Activated CD4-positive, alpha-beta T cell treated with anti-CD3 and anti-CD28 coated beads, Interleukin-10, Interleukin-2, amounts not matched to agents 100 ng/mL and 50 ng/mL, durations not matched to agents 16 hours and 8 hours (primary cell): ENCODE measurements at regions not wholly inside any gene's neighbourhood (a gene's known extent, or its start where the extent isn't known, plus 50 kb on each side); places are given as distances from the start of the nearest gene placed in this dataset.
"Not testable (repeated sequence)": the region's sequence is repeated elsewhere in the genome, so short reads cannot be mapped to it uniquely, and the experiment has no call there.

ENCODE experiments used
- DNase-seq: peaks from one replicate; pipeline ENCODE4 v3.0.0-alpha.2; 2020

DNA sequence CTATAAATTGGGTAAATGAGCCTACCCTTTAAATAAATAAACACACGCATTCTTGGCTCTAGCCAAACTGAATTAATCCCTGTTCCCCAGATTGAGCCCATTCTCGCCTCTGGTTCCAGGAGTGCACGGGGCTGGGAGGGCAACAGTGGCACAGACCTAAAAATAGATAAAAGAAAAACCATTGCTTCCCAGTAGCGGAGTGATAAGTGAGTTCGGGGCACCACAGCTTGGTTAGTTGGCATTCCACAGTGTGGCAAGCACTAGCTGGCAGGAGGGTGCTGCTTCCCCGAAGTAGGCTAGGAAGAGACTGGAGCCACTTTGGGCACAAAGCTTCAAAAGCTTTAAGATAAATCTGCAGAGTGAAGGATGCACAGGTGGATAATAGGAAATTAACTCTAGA lies 322.2 kb upstream of the SGCD start:
- no peak for DNase-seq

DNA sequence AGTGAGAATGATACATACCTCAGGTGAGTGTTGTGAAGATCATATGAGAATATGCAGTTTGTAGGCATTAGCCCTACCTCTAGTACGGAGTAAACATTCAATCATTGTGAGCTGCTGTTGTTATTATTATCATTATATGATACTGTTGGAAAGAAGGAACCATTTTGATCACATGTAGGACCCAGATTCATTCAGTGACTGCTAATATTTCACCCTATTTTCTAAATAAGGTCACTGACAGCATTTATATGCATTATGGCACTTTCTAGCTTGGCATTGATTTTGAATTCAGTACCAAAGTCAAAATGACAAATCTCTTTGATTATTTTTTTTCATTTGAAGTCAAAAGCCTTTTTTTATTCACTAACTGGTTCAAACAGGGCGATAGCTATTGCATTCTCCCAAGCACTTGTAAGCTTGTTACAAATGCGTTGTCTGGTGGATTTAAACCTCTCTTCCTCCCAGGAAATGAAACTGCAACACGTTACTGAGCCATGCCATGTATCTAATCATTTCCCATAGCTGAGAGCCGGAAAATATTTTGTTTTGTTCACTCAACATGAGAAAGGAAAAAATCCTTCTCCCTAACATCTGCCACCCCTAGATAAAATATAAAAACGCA lies 320.8 kb upstream of the SGCD start:
- no peak for DNase-seq

DNA sequence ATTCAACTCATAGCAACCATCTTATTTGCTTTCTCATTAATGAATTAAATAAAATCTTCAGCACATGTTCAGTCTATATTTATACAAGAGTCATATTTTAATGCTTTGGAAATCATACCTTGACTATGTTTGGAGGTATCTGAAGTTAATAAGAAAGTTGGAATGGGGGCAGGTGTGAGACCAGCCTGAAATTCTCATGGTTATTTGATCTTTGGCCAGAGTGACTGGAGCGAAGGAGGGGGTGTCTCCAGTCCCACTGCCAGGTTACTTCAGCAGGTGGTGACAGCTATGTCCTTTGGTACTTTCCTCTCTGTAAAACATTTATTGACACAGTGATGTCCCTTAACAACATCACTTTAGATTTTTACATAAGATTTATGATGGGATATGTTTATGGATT lies 318.1 kb upstream of the SGCD start:
- no peak for DNase-seq

DNA sequence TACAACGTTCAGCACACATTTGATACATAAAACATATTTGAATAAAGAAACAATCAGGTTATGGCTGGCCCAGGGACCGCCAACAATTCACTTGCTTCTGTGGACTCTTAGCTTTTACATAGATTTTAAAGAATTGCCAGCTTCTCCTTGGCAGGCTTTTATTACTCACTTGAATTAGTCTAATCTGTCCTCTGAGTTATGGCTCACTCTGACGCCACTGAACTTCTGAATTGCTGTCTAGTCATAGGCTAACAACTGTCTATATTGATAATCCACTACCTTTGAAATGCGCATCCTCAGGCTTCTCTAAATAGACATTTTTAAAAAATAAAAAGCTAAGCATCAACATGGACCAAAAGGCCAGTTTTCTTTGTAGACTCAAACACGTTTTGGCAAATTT lies 317.4 kb upstream of the SGCD start:
- no peak for DNase-seq

DNA sequence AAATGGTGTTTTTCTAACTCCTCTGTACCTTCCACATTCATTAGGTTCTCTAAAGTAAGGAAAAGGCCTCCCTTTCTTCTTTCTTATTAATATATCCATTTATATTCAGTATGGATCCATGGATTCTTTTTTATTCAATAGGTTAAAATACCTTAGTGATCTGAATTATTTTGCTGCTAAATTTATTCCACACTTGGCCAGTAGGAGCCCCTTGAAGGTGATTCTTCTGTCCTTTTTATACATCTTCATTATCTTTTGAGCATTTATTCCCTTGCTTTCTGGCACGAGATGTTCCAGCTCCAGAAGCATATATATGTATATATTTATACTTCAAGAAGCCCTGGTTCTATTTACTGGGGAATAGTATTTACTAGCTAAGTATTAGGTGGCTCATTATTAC lies 311.8 kb upstream of the SGCD start:
- DNase-seq: no peak

DNA sequence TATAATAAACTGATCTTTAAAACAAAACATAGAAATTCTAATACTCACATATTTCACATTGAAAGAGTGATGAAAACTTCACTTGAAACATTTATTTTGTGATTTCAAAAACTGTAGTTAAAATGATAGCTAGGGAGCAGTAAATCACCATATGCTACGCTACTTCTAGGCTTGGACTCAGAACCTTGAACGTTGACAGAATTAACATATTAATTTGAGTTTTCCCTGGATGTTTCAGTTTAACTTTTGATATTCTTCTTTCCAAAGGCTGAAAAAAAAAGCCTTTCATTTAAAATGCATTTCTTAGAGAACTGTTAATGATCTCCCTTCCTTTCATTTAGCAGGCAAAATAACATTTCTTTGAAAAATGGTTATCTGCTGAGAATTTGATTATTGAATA lies 307.8 kb upstream of the SGCD start:
- no peak for DNase-seq

DNA sequence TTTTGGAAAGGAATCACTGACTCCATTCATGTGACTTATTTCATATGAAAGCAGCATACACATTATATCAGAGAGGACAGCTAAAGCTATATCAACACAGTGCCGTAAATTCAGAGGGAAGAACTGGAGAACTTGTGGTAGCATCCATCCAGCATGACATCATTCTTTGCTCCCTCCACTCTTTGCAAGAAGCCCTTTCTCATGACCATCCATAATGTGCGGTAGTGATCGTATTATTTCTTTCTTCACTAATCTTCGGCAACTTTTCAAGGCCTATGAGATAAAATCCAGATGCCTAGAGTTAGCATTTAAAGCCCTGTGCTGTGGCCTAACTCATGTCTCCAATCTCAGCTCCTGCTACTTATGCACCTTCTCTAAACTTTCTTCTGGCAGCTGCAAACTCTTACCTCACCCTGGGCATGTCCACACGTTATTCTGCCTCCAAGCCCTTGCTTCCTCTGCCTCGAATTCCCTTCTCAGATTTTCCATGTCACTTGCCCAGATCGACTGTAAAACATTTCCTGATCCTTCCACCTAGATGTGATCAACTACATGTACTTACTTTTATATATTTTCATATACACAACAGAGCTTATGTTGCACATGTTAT lies 307.3 kb upstream of the SGCD start:
- DNase-seq: no peak

DNA sequence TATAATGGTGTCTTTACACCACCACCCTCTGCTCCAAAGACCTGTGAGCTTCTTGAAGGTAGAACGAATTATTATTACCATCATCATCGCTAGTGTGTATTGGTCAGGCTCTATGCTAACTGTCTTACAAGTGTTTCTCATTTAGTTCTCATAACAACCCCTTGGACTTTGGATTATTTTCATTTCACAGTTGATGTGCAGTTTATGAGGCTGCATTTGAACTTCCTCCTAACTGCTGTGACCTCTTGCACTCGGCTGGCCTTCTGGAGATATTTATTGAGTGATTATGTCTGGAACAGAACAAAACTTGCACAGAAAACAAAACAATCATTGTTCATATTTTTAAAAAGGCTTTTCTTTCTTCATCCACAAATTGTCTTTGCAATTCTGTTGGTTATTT lies 306.3 kb upstream of the SGCD start:
- no peak for DNase-seq

DNA sequence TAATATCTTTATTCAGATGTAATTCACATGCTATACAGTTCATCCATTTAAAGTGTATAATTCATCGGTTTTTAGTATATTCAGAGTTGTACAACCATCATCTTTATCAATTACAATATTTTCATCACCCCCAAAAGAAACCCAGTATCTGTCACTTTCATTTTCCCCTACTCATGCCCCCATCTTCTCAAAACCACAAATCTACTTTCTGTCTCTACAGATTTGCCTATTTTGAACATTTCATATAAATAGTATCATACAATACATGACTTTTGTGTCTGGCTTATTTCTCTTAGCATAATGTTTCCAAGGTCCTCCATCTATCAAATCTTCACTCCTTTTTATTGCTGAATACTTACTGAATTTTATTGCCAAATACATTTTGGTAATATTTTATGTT lies 305.1 kb upstream of the SGCD start:
- no peak for DNase-seq

DNA sequence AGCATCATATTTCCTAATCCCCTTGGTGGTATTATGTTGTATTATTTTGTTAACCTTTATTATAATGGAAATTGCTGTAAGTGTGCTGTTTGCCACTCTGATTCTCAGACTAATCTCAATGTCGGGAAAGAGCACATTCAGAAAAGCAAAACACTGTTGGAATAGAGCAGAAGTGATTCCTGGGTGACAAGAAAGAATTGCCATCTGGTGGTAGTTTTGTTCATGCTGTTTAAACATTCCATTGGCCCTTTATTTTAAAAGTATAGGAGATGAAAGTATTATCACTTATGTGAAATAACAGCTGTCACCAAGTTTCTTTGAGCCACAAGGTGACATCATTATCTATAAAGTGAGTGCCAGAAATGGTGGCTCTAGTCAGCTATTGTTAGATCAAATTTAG lies 301.3 kb upstream of the SGCD start:
- DNase-seq: no peak

DNA sequence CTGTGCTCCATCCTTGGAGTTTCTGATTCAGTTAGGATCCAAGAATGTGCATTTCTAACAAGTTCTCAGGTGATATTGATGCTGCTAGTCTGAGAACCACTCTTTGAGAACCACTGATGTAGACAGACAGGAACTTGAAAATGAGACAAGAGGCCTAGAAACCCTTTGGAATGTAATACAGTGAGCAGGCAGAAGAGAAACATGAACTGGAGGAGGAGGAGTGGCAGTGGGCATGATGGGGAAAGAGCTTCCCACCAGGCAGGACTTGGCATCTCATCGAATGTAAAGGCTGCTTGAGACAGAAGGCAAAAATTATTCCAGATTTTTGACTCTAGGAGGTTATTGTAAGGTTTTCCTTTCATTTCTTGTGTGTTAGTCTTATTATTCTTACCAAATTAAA lies 295.8 kb upstream of the SGCD start:
- no peak for DNase-seq

DNA sequence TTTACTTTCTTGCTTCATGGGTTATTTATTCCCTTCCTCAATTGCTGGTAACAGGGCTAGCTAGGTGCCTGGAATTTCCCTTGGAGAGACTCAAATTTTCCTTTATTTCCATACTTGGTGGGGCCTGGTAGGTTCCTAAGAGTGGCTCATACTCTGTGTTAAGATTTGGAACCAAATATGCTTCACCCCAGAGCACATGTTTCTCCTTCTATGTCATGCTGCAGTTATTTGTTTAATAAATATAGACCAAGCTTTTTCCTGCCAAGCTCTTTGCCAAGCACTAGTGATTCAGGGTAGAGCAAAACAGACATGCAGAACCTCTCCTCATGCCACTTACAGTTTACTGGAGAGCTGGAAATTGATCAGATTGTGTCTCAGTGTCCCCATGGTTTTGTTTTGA lies 290.3 kb upstream of the SGCD start:
- DNase-seq: no peak

DNA sequence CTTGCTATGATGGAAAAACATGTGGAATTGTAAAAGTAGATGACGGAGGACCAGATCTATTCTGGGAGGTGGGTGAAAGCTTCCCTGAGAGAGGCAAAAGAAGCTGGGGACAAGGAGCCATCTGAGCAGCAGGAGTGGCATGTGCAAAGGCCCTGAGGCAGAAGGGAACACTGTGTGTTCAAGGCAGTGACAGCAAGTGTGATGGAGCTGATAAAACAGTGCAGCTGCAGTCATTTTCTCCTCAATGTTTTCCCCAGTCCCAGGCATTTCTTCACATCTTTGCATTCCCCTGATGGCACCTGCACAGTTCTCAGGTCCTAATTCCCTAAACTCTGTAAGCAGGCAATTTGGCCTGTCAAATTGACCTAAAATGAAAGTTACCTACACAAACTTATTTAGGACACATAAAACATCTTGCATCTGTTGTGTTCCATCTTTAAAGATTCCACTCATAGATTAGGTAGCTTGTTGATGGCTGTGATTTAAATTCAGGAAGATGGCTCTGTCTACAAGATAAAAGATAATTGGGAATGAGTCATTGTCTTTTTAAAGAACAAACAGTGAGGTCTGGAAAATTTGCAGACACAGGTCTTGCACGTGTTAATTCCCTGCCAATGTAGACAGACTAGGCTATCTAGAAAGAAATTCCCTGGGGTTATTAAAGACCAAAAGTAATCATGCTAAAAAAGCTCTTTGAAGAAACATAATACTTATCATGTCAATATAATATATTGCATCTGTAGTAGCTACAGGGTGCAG lies 289.6 kb upstream of the SGCD start:
- no peak for DNase-seq

DNA sequence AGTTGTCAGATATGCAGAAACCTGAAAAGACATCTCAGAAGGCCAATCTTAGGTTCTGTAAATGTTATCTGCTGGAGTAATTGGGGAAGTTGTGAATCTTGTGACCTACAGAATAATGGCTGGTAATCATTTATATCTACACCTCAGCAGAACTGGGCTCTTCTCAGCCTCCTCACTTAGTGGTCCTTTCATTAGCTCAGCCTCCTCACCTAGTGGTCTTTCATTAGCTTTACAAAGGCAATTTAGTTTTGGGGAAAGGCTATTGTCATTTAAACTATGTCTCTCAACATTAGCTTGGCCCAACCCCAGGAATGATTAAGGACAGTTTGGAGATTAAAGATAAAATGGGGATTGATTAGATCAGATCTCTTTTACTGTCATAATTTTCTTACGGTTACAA lies 284.2 kb upstream of the SGCD start:
- no peak for DNase-seq

DNA sequence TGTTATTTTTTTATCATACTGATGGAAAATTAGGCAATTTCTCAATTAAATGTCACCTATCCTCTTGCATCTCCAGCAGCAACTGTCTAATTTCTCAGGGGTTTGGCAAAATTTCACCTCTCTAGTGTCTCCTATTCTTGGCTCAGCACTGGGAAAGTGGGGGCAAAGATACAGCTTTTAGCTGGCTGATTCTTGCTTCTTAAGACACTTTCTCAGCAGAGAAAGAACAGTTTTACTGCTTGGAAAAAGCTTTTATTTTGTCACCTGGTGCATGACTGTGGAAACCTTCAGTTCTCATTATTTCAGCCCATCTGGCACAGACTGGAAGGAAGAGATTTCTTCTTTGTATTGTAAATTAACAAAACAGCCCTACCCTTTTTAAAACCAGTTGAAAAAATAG lies 283.6 kb upstream of the SGCD start:
- DNase-seq: no peak

DNA sequence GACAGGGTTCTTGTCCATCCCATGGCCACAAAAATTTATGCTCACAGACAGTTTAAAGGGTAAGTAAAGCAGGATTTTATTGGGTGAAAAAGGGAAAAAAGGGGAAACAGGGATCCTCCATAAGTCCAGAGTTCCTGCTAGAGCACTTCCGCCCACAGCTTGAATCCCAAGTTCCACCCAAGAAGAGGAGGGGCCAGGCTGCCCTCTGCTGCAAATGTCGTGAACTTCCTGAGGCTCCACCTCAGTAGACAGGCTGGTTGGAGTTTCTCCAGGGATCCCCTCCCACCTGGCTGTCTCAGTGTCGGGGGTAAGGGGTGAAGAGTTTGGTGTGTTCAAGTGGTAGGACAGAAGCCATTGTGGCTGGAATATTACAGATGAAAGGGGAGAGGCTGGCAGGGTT lies 275.0 kb upstream of the SGCD start:
- DNase-seq: no peak

DNA sequence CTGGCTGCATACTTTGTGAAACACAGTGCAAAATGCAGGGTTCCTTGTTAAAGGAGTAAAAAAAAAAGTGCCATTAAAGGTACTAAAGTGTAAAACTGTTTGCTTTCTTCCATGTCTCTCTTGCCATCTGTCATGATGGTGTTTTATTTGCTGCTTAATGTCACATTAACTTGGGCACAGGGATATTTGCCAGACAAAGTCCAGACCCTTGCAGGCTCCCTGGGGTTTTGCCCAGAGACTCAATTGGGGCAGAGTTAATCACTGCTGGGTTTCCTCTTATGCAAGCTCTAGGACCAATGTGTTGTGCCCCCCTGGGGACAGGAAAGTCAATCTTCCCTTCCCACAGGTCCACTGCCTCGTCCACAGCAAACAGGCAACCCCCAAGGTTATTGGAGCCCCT lies 274.3 kb upstream of the SGCD start:
- no peak for DNase-seq

DNA sequence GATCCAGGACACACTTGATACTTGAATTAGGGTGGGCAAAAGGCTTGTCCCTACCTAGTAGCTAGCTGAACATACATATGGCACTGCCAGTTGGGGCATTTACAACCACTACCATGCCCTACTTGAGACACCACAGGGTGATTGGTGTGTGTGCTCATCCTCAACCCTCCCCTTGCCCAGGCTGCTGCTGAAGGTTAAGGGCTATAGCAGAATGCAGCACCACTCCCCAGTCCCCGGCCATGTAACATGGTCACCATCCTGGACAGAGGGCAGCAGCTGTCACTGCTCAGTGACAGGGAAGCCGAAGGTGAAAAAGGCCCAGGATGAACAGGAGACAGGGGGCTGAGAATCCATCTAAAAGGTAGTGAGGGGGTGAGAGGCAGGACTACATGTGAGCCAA lies 273.9 kb upstream of the SGCD start:
- DNase-seq: no peak

DNA sequence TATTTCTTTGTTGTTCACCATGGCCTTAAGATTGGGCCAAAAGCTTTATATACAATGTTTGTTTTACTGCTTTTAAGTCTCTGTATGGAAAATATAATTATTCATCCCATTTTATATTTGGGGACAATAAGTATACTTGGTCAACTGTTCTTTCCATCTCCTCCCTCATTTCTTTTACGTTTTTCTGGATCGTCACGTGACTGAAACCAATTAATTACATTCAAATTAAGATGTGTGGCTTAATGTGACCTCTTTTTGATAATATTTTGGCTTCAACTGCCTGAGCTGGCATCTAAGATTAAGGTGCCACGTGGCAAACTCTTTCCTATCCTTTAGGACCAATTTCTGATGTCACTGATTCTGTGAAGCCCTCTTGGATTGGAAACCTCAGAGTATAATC lies 250.1 kb upstream of the SGCD start:
- DNase-seq: no peak

DNA sequence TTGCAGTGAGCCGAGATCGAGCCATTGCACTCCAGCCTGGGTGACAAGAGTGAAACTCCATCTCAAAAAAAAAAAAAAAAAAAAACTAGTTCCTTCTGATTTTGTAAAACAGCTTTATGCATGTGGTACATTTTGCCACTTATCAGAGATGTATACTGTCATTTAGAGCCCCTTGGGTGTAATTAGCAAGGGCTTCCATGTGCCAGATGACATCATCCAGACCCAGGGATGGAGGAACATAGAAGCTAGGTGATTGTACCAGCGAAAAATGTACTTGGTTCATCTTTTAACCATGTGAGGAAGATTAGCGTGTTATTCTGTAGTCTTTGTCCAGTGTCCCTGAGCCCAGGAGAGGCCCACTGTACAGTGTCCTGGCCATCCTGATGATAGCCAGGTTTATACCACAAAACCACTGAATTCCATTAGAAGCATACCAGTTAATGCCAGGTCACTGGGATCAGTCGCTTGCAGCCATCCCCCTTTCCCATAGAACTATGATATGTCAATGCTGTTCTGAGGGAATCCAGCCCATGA lies 239.3 kb upstream of the SGCD start:
- DNase-seq: no peak

DNA sequence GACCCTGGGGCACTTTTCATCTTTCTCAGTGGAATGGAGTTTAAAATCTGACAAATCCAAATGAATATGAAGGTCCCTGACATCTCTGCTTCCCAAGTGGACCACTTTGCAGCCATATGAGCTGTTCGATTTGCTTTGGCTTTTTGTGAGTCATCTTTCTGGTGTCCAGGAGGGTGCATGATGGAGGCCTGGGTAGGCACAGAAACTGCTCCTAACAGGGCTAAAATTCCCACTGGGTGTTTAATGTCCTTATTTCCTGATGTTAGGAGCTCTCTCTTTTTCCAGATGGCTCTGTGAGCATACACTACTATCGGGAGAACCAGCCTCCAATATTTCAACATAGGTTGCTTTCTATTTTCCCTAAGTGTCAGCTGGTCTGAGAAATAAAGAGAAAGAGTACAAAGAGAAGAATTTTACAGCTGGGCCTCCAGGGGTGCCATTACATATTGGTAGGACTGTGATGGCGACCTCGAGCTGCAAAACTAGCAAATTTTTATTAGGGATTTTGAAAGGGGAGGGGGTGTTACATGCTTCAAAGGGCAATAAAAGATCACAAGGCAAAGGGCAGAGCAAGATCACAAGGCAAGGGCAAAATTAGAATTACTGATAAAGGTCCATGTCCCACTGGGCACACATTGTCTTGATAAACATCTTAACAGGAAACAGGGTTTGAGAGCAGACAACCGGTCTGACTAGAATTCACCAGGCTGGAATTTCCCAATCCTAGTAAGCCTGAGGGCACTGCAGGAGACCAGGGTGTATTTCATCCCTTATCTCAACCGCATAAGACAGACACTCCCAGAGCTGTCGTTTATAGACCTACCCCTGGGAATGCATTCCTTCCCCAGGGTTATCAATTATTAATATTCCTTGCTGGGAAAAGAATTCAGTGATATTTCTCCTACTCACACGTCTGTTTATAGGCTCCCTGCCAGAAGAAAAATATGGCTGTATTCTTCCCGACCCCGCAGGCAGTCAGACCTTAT lies 236.7 kb upstream of the SGCD start:
- not testable (repeated sequence) for DNase-seq

DNA sequence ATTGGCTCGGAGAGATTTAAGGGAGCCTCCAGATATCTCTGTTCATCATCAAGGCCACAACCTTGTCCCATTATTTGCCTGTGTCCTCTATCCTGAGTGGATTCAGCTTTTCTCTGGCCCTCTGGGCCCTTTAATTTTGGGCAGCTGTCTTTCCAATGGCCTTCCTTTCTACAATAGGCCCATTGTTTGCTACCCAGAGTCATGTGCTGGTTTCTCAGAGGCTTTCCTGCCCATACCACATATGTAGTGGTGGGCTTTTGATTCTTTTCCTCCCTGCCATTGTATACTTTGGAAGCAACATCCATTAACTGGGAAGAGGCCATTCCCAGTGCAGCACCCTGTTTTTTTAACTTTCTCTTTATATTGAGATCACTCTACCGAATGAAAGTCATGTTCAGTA lies 233.9 kb upstream of the SGCD start:
- DNase-seq: no peak

DNA sequence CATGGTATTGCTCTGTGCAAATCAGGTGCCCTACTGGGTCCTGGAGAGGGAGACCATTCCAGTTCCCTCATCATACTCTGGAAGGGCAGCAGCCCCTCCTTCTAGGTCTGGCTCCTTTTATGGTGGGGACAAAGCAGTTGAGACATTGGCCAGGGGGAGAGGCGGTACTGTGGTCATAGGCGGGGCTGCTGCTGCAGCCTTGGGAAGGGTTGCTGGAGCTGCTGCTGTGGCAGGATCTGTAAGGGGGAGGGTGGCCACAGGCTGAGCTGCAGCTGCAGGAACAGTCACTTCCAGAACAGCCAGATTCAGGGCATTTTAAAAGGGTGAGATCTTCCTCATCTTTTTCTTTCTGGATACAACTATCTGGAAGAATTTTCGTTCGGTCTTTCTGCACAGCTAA lies 233.0 kb upstream of the SGCD start:
- no peak for DNase-seq
